Stimulated activated CD4-positive, alpha-beta T cell treated with anti-CD3 and anti-CD28 coated beads, Interleukin-1b, Interleukin-23, amount 100 ng/mL, for 4 hours (primary cell): ENCODE measurements at regions not wholly inside any gene's neighbourhood (a gene's known extent, or its start where the extent isn't known, plus 50 kb on each side); places are given as distances from the start of the nearest gene placed in this dataset.

Source experiments
- DNase-seq, 2 donors: peaks; one replicate each; pipeline ENCODE4 v3.0.0-alpha.2; 2020; ENCODE audit warnings: low read depth in 2 of 2

DNA sequence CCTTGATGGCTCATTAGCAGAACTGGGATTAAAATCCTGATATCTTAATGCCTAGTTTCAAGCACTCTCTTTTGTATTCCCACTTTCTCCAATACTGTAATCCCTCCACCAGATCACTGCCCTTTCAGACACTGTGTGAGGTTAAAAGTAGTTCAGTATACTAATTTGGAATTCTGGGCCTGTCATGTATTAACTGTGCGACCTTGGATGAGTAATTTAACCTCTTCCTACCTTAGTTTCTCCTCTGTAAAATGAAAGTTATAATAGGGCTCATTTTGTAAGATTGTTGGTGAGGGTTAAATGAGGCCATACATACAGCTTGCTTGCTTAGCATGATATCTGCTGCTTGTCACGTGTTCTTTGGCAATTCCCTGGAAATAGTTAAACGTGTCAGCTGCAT, 207.3 kb upstream of the HS3ST1 start:
- DNase-seq, result no peak

DNA sequence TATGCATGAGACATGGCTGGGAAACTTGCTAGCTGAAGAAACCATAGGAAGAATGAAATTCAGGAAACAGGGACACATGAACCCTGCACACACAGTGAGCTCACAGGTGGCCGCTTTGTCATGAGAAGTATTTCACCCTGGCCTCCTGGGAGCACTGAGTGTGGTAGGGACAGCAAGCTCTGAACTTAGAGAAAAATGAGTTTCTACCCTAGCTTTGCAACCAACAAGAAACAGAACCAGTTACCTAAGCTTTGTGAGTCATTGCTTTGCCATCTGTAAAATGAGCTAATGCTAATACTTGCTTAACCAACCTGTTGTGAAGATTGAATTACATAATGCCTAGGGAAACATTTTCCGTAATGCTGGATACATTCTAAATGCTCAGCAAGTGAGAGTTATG, 206.6 kb upstream of the HS3ST1 start:
- no peak for DNase-seq

DNA sequence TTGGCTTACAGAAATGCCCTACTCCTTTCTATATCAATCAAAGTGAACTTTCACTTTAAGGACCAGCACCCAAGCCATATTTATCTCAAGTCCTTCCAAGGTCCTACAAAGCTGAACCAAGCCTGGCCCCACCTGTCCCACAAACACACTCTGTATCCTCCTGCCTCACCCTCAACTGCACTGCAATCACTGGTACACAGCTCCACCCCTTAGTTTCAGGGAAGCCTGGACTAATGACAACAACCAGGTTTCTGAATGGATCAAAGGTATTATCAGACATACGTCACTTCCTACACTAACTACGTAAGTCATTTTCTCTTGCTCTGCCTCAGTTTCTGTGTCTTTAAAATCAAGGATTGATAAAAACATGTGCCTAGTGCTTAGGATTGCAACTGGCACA, 205.6 kb upstream of the HS3ST1 start:
- no peak for DNase-seq

DNA sequence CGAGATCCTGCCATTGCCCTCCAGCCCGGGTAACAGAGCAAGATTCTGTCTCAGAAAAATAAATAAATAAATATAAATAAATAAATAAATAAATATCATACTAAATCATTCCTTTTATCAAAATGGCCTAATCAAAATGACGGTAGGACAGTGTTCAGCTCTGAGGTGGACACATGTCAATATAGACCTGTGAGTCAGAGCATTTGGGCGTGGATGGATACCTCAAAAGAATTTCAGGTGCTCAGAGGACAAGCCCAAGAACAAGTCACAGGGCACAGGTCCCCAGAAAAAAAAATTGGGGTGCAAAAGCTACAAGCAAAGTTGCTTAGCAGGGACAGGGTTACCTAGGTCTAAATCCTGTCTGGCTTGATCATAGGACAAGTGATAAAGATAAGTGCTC, 204.7 kb upstream of the HS3ST1 start:
- DNase-seq, result no peak

DNA sequence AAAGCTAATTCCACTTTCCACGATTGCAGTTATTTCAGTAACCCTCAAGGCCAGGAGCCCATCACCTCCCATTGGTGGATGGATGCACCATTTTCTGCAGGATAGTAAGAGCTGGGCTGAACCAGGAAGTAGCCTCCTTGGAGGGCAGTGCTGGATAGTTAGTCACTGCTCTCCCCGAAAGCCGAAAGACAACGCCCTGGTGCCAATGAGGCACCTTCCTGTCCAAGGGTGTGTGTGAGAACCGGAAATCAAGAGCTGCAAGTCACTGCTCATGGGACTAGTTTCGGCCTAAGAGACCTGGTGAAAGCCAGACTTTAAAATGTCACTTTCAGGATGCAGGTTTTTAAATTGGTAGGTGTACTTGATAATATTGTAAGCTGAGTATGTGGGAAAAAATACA, 203.8 kb upstream of the HS3ST1 start:
- no peak for DNase-seq

DNA sequence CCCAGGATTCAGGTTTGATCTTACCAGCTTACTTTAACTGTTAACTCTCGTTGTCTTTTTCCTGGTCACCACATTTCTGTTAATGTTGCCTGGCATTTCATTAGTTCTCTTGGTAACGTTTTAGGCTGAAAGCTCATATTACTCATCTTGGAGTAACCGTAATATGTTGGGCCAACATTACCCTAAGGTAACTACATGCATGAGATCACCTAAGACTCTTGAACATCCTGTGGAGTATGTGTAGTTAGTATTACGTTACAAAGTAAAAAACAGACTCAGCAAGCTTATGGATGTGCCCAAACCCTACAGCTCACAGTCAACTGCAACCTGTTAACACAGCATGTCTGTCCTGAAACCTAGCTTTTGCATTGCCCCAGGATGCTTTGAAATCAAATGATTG, 203.3 kb upstream of the HS3ST1 start:
- no peak for DNase-seq

DNA sequence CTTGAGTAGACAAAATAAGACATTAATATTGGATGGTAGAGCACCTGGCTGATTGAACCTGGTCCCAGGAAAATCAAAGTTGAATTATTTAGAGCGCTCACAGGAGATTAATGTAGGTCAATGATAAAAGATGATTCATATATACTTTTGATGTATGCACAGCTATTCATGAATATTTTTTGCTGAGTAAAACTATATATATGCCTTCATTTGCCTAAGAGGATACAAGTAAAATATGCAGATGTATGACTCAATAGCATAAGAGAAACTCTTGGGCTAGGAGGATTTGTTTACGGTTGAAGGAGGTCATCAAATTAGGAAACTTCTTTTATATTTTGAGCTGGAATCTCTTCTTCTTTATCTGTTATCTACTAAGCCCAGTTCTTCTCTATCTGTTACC, 202.7 kb upstream of the HS3ST1 start:
- no peak for DNase-seq

DNA sequence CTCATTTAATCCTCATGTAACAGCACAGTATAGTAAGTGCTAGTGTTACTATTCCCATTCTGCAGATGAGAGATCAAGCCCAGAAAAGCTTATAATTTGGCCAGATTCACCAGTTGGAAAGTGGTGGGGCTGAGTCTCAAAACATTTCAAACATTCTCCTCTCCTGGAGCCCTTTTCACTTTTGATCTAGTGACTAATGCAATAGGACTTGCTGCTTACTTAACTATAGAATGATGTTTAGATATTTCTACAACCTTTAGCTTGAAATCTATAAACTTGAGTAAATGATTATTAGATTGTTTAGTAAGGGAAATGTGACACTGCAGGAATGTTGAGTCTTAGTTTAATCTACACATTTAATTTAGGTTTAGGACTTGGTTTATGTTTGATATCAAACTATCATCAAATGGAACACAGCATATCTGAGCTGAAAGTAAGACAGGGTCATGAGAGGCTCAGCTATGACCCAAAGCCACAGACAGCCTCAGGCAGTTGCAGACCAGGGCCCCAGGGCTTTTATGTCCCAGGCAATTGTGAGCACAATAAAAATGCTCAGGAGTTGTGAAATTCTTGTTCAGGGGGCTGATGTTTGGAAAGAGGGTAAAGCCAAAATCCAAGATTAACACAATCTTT, 199.5 kb upstream of the HS3ST1 start:
- no peak for DNase-seq

DNA sequence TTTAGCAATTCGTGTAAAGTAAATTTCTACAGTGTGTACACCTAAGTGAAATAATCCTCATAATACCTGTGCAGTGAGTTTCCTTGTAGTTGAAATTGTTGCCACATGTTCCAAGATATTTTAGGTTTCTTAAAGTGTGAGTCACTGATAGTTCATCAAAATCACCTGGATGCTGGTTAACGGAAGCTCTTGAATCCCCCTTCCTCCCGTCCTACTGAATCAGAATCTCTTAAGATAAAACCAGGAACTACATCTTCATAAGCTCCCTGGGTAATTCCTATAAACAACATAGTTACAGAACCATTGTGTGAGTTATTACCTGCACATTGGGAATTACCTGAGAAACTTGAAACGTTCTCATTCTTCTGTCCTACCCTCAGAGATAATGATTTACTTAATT, 197.4 kb upstream of the HS3ST1 start:
- no peak for DNase-seq

DNA sequence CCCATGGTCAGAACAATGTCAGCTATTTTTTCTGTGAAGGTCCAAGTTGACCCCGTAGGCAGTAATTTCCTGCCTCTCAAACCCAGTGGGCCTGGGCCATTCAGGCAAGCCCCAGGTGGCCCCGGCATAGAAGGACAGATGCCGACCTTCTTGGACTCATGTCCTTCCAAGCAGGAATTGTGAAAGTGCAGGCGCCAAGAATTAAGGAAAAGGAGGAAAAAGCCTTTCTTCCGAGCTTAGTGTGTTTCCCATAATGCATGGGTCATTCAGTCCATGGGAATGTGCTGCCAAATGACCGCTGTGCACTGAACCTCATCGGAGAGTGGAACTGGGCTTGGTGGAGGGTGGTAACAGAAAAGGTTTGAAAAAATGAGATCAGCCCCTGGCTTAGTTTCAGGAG, 196.5 kb upstream of the HS3ST1 start:
- no peak for DNase-seq

DNA sequence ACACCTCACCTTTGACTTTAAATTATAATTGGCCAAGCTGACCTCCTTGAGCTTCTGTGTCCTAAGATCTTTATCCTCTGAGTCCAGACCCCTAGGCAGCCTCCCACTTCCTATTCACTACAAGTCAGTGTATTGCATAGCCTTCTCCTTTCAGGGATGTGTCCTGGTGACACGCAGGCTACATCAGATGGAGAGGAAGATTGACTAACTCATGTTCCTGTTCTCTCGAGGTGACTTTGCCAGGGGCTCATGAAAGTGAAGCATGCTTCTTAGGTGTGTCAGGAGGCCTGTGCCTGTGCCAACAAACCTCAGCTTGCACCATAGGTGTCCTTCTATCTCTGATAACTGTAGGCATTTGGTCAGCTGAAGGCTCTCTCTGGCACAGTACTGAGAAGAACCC, 195.7 kb upstream of the HS3ST1 start:
- DNase-seq, result no peak

DNA sequence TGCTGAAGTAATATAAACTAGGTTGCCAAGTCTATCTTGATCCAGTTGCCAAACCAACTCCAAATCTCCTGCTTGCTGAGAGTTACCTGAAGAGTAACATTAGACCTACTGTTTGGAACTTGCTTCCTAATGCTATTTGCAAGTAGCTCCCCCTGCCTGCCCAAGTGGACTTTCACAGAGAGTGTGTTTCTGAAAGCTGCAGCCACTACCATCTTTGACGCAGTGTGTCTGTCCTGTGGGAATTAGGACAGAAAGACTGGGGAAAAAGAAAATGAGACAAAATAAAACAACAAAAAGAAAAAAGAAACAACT, 195.0 kb upstream of the HS3ST1 start:
- no peak for DNase-seq

DNA sequence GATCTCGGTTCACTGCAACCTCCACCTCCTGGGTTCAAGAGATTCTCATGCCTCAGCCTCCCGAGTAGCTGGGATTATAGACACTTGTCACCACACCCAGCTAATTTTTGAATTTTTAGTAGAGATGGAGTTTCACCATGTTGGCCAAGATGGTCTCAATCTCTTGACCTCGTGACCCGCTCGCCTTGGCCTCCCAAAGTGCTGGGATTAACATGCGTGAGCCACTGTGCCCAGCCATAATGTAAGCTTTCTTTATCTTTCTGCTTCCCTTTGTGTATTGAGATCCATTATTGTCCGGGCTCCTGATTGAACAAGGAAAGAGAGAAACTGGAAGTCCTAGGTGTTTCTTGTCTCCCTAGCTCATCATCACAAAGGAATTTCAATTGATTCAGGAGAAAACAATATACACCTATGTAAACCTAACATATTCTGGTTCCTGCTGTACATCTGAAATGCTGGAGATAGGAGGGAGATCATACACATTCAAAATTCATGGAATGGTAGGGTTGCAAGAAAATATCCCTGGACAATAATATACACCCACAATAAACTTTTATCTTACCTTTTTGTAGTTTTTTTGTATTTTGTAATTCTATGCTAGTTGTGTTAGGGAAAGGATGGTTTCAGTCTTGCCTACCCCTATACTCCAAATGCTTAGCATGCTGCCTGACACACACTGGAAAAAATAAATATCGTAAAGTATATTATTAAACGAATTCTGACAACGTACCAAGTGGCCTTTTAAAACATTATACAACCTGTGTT, 194.4 kb upstream of the HS3ST1 start:
- DNase-seq, result no peak

DNA sequence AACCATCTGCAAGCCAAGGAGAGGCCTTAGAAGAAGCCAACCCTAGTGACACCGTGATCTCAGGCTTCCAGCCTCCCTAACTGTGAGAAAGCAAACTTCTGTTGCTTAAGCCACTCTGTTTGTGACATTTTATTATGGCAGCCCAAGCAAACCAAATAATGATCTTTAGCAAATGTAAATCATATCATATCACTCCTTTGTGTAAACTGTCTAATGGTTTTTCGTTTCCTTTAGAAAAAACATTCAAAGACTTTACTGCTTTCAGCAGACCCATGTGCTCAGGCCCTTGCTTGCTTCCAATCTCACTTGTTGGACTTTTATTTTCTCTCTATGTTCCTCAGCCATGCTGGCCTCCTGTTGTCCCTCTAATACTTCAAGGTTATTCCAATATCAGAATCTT, 192.2 kb upstream of the HS3ST1 start:
- DNase-seq, result no peak

DNA sequence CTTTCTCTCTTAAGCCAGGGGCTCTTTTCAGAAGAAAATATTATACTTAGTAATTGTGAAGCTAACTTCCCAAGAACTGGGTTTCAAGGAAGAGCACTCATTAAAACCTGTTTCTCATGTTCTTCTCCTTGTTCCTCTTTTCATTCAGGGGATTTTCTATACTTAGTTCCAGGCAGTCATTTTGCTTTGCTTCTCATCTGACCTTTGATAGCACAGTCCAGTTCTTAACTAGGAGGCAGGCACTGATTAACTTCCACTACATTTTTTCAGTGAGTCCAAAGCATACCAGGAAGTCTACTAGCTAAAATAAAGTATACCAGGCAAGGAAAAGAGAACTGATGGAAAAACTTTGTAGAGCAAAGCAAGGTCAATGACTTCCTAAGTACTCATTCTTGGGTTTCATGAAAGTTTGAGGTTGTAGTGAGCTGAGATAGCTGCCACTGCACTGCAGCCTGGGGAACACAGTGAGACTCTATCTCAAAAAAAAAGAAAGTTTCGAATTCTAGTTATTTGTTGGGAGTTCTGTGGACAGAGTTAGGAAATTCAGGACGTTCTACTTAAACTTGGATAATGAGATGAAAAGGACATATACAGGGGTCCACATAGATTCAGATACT, 190.1 kb upstream of the HS3ST1 start:
- no peak for DNase-seq

DNA sequence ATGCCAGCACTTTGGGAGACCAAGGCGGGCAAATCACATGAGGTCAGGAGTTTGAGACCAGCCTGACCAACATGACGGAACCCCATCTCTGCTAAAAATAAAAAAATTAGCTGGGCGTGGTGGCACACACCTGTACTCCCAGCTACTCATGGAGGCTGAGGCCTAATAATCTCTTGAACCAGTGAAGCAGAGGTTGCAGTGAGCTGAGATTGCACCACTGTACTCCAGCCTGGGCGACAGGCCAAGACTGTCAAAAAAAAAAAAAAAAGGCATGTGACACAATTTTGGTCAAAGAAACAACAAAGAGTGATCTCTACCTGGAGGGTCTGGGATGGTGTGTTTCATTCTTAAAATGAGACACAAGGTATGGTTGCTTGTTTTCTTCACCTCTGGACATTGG, 188.2 kb upstream of the HS3ST1 start:
- no peak for DNase-seq

DNA sequence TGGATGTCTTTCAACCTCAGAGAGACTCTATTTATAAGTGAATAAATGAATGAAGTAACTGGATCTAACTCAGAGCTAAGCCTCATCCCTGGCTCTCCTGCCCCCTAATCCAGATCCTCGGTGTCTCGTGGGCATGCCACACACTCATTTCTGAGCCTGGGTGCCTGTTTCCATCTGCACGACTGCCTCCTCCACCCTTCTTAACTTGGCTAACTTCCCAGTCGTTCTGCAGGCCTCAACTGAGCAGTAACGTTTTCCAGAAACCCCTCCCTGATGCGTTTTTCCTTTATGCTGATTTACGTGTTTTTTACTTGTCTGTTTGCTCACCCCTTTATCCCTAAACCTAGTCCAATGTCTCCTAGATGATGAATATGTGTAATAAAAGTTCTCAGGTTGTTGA, 186.9 kb upstream of the HS3ST1 start:
- no peak for DNase-seq

DNA sequence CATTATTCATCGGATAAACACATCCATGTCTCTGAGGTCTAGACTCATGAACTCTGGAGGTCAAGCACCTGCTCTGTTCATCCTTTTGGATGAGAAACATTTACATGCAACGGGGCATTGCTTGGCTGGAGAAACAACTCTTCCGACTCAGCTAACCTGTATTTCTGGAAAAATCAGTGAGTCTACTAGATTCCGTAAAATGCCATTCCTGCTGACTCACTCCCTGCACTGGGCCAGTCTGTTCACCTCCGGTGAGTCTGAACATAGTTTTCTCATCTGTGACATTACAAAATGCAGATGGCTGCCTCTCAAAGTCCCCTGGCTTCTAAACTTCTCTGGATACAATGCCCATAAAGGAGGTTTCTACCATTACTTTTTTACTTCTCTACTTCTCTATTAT, 185.7 kb upstream of the HS3ST1 start:
- DNase-seq, result no peak

DNA sequence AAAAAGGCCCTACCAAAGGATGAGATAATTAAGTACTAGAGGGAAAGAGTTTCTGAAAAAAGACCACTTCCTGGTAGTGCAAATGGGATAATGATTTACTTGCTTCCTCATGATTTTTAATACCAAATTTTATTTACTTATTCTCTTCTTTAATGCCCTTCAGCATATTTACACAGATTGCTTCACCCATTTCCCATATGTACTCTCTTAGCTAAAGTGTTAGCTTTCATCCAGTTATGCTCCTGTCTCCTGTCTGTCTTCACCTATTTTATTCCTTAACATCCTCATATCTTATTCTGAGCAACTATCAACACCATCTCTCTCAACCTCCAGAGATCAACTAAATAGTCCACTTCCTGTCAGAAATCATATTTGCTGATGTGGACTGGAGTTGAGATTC, 183.2 kb upstream of the HS3ST1 start:
- DNase-seq, result no peak

DNA sequence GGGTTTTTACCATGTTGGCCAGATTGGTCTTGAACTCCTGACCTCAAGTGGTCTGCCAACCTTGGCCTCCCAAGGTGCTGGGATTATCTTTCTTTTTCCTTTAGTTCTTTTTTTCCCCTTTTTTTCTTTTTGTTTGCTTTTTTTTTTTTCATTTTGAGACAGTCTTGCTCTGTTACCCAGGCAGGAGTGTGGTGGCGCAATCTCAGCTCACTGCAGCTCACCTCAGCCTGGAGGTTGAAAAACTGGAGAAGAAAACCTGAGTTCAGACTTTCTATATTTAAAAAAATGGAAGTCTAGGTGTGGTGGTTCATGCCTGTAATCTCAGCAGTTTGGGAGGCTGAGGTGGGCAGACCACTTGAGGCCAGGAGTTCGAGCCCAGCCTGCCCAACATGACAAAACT, 181.1 kb upstream of the HS3ST1 start:
- DNase-seq, result no peak

DNA sequence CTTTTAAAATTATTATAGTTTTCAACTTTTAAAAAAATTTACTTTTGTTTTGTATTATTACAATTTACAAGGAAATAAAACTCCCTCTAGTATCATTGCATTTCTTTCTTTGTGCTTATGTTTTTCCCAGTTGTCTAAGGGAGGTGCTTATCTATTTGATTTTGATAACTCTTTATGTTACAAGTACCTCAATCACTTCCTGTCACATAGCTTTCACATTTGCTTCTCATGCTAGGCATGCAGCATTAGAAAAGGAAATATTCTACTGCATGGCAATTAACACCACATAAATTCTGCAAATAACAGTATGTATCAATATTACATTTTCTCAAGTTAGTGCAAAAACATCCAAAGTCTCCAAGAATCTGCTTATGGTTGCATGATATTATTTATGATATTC, 180.3 kb upstream of the HS3ST1 start:
- DNase-seq, result no peak

DNA sequence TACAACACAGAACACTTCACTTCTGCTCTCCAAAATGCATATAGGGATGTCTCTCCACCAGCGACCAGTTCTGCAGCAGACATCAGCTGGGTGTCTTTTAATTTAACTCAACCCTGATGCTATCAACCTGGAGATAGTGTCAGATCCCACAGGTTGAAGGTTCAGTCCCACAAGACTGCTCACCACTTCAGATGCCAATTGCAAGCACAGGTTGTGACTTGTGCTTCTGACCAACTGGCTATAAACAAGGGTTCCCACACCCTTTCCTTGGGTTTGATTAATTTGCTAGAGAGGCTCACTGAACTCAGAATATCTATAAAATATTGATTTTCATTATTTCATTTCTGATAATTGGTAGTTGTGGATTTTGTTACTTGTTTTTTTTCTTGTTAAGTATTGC, 177.4 kb upstream of the HS3ST1 start:
- no peak for DNase-seq

DNA sequence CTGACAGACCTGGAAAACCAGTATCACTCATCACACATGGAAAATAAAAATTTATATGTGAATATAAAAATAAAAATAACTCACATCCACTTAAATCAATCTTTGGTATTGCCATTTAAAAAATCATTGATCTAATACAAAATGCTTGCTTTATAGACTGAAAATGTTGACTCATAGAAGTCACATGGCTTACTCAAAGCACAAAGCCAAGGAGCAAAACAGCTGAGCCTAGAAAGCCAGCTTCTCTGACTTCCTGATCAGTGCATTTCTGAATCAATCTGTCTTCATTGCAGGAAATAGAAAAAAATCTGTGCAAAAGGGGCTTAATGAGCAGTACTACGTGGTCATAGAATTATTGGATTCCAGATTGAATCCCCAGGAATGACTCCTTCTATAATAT, 176.9 kb upstream of the HS3ST1 start:
- no peak for DNase-seq

DNA sequence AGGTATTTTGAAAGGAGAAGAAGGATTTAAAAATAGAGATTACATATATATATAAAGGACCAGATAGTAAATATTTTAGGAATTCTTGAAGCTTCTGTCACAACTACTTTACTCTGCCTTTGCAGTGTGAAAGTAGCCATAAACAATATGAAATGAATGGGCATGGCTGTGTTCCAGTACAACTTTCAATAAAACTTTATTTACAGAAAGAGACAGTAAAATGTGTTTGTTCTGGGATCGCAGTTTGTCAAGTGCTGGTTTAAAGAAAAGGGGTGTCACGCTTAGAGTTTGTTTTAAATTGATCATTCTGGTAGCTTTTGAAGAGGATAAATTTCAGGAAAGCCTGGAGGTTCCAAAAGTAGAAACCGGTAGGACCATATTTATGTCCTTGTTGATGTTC, 176.1 kb upstream of the HS3ST1 start:
- DNase-seq, result no peak
